Ishikawa (cell line): ENCODE measurements at regions not wholly inside any gene's neighbourhood (a gene's known extent, or its start where the extent isn't known, plus 50 kb on each side); places are given as distances from the start of the nearest gene placed in this dataset.

ENCODE experiments used
- EP300 ChIP-seq: IDR thresholded peaks from 2 replicates; pipeline ENCODE4 v1.6.1; 2012; ENCODE audit warnings: borderline replicate concordance
- NFIC ChIP-seq: IDR thresholded peaks from 2 replicates; pipeline ENCODE4 v1.6.1; 2012
- YY1 ChIP-seq: IDR thresholded peaks from 2 replicates; pipeline ENCODE4 v1.6.1; 2012; ENCODE audit warnings: low read depth

DNA sequence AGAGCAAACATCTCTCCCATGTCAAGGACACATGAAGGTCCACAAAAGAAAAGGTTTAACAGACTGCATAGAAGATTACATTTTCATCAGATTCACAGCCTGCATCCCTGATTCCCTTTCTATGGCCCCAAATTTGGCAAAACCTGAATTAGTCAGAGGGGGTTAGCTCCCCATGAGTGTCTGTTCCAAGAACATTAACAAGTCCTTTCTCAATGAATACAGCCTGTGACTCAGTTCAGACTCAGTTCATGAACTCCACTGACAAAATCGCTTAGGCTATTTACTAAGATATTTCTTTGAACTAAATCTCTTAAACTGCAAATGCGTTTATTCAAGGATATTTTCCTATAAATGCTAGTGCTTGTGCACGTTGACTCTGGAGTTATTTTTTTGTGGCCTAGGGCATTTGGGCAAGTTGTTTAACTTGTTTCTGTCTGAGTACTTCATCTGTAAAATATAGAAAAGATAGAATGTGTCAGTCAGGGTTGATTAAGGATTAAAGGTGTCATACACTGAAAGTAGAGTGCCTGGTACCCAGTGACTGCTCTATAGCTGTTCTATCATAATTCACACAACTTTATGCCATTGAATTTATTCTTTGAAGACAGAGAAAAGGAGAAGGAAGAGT lies 422.6 kb downstream of the HTR1B start:
- TF ChIP-seq NFIC, result no peak
- TF ChIP-seq YY1, result no peak
- TF ChIP-seq EP300, result no peak
